Uterus (tissue), 2 donors: ENCODE measurements at regions not wholly inside any gene's neighbourhood (a gene's known extent, or its start where the extent isn't known, plus 50 kb on each side); places are given as distances from the start of the nearest gene placed in this dataset.

Source experiments
- POLR2A ChIP-seq, 2 donors: fragments of 450-650 bp; IDR thresholded peaks; one replicate each; pipeline ENCODE4 v1.6.1; 2016; ENCODE audit warnings: antibody characterized with exemption in 2 of 2, mild to moderate bottlenecking in 1 of 2, moderate library complexity in 1 of 2
- TF ChIP-seq, protein P1 (sequence below), 4 experiments: fragments of 200-600 bp in 2 of 4; fragments of 450-650 bp in 2 of 4; sonication (generic) in 2 of 4; IDR thresholded peaks; one replicate each; pipeline ENCODE4 v1.5.1; 2016 to 2019; ENCODE audit warnings: antibody characterized with exemption in 4 of 4, mild to moderate bottlenecking in 2 of 4, moderate library complexity in 1 of 4

DNA sequence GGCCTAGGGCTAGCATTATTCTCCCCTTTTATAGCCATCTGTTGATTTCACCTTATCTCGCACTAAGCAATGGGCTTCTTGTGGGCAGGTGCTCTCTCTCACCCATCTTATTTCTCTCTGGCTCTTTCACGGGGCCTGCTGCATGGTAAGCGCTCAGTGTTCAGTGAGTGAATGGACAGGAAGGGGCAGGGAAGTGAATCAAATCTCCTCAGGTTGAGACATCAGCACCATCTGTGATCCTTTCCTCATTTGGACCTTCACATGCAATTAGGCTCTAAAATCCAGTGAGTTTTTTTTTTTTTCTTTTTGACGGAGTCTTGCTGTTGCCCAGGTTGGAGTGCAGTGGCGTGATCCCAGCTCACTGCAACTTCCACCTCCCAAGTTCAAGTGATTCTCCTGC is 76.5 kb upstream of the EZR start:
- TF ChIP-seq, protein P1, sequence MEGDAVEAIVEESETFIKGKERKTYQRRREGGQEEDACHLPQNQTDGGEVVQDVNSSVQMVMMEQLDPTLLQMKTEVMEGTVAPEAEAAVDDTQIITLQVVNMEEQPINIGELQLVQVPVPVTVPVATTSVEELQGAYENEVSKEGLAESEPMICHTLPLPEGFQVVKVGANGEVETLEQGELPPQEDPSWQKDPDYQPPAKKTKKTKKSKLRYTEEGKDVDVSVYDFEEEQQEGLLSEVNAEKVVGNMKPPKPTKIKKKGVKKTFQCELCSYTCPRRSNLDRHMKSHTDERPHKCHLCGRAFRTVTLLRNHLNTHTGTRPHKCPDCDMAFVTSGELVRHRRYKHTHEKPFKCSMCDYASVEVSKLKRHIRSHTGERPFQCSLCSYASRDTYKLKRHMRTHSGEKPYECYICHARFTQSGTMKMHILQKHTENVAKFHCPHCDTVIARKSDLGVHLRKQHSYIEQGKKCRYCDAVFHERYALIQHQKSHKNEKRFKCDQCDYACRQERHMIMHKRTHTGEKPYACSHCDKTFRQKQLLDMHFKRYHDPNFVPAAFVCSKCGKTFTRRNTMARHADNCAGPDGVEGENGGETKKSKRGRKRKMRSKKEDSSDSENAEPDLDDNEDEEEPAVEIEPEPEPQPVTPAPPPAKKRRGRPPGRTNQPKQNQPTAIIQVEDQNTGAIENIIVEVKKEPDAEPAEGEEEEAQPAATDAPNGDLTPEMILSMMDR (IDR thresholded peaks at IDR 0.05), result no peak
- no peak for TF ChIP-seq POLR2A (IDR thresholded peaks at IDR 0.05)
